Sigmoid colon (tissue), 4 donors: ENCODE measurements at regions not wholly inside any gene's neighbourhood (a gene's known extent, or its start where the extent isn't known, plus 50 kb on each side); places are given as distances from the start of the nearest gene placed in this dataset.

Experiments used
- EP300 ChIP-seq, 4 donors: sonication (generic); formaldehyde crosslinking; IDR thresholded peaks; one replicate each; pipeline ENCODE4 v1.6.1; 2017; ENCODE audit warnings: antibody characterized with exemption in 4 of 4
- POLR2A ChIP-seq, 2 donors: fragments of 450-650 bp; IDR thresholded peaks; one replicate each; pipeline ENCODE4 v1.6.1; 2016; ENCODE audit warnings: antibody characterized with exemption in 2 of 2, mild to moderate bottlenecking in 2 of 2, moderate library complexity in 2 of 2
- POLR2AphosphoS5 ChIP-seq, 4 donors: sonication (generic); formaldehyde crosslinking; IDR thresholded peaks; one replicate each; pipeline ENCODE4 v1.6.1; 2017; ENCODE audit warnings: antibody characterized with exemption in 4 of 4
- TF ChIP-seq, protein P1 (sequence below), 4 experiments: fragments of 450-650 bp in 3 of 4; fragments of 200-600 bp in 1 of 4; IDR thresholded peaks; one replicate each; pipeline ENCODE4 v1.5.1; 2016 to 2019; ENCODE audit warnings: antibody characterized with exemption in 4 of 4, mild to moderate bottlenecking in 3 of 4, moderate library complexity in 2 of 4

GRCh38 chr1:232207073-232207866 is 422.7 kb downstream of the SIPA1L2 start:
- TF ChIP-seq, protein P1, sequence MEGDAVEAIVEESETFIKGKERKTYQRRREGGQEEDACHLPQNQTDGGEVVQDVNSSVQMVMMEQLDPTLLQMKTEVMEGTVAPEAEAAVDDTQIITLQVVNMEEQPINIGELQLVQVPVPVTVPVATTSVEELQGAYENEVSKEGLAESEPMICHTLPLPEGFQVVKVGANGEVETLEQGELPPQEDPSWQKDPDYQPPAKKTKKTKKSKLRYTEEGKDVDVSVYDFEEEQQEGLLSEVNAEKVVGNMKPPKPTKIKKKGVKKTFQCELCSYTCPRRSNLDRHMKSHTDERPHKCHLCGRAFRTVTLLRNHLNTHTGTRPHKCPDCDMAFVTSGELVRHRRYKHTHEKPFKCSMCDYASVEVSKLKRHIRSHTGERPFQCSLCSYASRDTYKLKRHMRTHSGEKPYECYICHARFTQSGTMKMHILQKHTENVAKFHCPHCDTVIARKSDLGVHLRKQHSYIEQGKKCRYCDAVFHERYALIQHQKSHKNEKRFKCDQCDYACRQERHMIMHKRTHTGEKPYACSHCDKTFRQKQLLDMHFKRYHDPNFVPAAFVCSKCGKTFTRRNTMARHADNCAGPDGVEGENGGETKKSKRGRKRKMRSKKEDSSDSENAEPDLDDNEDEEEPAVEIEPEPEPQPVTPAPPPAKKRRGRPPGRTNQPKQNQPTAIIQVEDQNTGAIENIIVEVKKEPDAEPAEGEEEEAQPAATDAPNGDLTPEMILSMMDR (IDR thresholded peaks at IDR 0.05), result no peak
- TF ChIP-seq EP300 (IDR thresholded peaks at IDR 0.05) (no peak), POLR2AphosphoS5 (IDR thresholded peaks at IDR 0.05) (no peak), POLR2A (IDR thresholded peaks at IDR 0.05) (no peak)
